ENCODE measurements at regions not wholly inside any gene's neighbourhood (a gene's known extent, or its start where the extent isn't known, plus 50 kb on each side); places are given as distances from the start of the nearest gene placed in this dataset.

DNA sequence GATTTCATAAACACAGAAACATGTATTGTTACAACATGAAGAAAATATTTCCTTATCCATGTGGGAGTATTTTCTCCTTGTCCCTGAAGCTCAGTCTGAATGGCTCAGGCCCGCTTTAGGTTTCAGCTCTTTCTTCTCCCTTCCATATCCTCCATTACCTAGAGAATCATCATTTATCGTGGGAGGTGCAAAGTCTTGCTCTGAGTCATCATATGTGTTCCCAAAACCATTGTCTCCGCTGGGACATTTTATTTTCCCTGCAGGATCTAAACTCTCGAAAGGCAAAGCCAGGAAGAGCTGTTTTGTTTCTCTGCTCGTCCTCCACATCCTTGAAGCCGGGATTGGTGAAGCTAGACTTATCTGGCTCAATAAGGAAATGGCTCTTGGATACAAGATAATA lies 571.2 kb downstream of the EDEM1 start:
- no peak overlapping the region for H3K27ac ChIP-seq
- TF ChIP-seq EP300 (IDR thresholded peaks at IDR 0.05) (no peak), CTCF (IDR thresholded peaks at IDR 0.05) (no peak), POLR2AphosphoS5 (IDR thresholded peaks at IDR 0.05) (no peak), POLR2A (IDR thresholded peaks at IDR 0.05) (no peak)
- DNase-seq, result no peak
- H3K9me3 ChIP-seq, result no peaks in the 10 kb centered on the region
- H3K4me3 ChIP-seq, result no peak overlapping the region
- WGBS, 5 donors, result 58 to 70% (median 60%) methylated on average over 6 of the region's 6 CpGs
- no peaks in the 10 kb centered on the region for H3K36me3 ChIP-seq
- no peaks in the 10 kb centered on the region for H3K27me3 ChIP-seq
- H3K4me1 ChIP-seq, result no peaks in the 10 kb centered on the region
- intact Hi-C loops (cut with DNase I; ENCODE audit: low total_unique reads), result no loop called here

DNA sequence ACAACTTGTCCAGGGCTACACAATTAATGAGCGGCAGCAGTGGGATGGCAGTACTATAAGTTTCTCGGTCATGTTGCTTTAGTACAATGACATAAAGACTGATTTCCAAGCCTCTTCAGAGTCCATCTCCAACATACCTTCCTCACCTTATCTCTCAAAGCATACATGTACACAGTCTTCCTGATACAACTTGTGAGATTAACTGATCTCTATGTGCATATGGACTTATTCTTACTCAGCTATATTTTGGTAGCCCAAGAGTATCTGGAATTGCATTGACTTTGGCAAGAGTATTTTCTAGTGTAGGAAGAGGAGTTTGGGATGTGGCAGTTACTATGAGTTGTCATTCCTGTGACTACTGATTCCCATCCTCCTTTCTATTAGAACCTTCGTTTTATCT lies 575.0 kb downstream of the EDEM1 start:
- 83 to 92% (median 89%) methylated on average over 3 of the region's 3 CpGs for WGBS, 5 donors
- no peaks in the 10 kb centered on the region for H3K27me3 ChIP-seq
- TF ChIP-seq POLR2AphosphoS5 (IDR thresholded peaks at IDR 0.05), result no peak
- no peak for TF ChIP-seq CTCF (IDR thresholded peaks at IDR 0.05)
- no peak for TF ChIP-seq EP300 (IDR thresholded peaks at IDR 0.05)
- TF ChIP-seq POLR2A (IDR thresholded peaks at IDR 0.05), result no peak
- intact Hi-C loops (cut with DNase I; ENCODE audit: low total_unique reads), result no loop called here
- H3K9me3 ChIP-seq, result no peaks in the 10 kb centered on the region
- H3K4me3 ChIP-seq, result no peak overlapping the region
- H3K4me1 ChIP-seq, result no peaks in the 10 kb centered on the region
- DNase-seq, result no peak
- H3K36me3 ChIP-seq, result no peaks in the 10 kb centered on the region
- no peak overlapping the region for H3K27ac ChIP-seq

GRCh38 chr3:5766848-5767247 lies 579.3 kb downstream of the EDEM1 start:
- WGBS, 5 donors, result 11 to 32% (median 17%) methylated on average over 1 of the region's 1 CpG
- Histone ChIP-seq H3K4me3 (no peak overlapping the region), H3K36me3 (no peaks in the 10 kb centered on the region), H3K9me3 (no peaks in the 10 kb centered on the region), H3K4me1 (no peaks in the 10 kb centered on the region), H3K27me3 (no peaks in the 10 kb centered on the region), H3K27ac (no peak overlapping the region)
- no peak for DNase-seq
- intact Hi-C loops (cut with DNase I; ENCODE audit: low total_unique reads), result no loop called here
- TF ChIP-seq POLR2A (IDR thresholded peaks at IDR 0.05) (no peak), EP300 (IDR thresholded peaks at IDR 0.05) (no peak), POLR2AphosphoS5 (IDR thresholded peaks at IDR 0.05) (no peak), CTCF (IDR thresholded peaks at IDR 0.05) (no peak)

DNA sequence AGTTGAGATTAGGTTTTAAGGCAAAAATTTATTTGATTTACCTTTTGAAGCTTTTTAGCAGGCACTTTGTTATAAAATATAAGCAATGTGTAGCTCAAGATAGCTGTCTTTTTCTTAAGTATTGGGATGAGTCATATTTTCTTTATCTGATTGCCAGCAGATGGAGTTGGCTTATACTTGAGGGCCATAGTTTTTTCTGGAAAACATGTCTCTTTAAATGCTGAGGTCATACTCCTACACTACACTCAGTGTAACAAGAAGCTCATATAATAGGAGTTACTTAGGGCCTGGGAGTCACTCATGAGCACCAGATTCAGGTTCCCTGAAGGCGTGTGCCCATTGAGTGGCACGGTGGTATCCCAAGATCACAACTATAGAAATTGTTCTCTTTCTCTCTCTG lies 579.8 kb downstream of the EDEM1 start:
- TF ChIP-seq POLR2AphosphoS5 (IDR thresholded peaks at IDR 0.05), result no peak
- no peak for TF ChIP-seq CTCF (IDR thresholded peaks at IDR 0.05)
- no peak for TF ChIP-seq POLR2A (IDR thresholded peaks at IDR 0.05)
- TF ChIP-seq EP300 (IDR thresholded peaks at IDR 0.05), result no peak
- H3K27me3 ChIP-seq, result no peaks in the 10 kb centered on the region
- 92 to 97% (median 94%) methylated on average over 2 of the region's 2 CpGs for WGBS, 5 donors
- peak in 1 of 2 donors; percentile 10 for DNase-seq
- no peak overlapping the region for H3K4me3 ChIP-seq
- H3K27ac ChIP-seq, result no peak overlapping the region
- H3K9me3 ChIP-seq, result no peaks in the 10 kb centered on the region
- intact Hi-C loops (cut with DNase I; ENCODE audit: low total_unique reads), result no loop called here
- H3K36me3 ChIP-seq, result no peaks in the 10 kb centered on the region
- no peaks in the 10 kb centered on the region for H3K4me1 ChIP-seq

Data from stomach (tissue), 8 donors.